Naive thymus-derived CD4-positive, alpha-beta T cell (primary cell): ENCODE measurements at regions not wholly inside any gene's neighbourhood (a gene's known extent, or its start where the extent isn't known, plus 50 kb on each side); places are given as distances from the start of the nearest gene placed in this dataset.

Source experiments
- ATAC-seq: fragments of 150-1000 bp; cut with Tn5 transposase; 2 replicates; pipeline ENCODE4 v1.10.0; 2021; ENCODE audit warnings: mild to moderate bottlenecking, moderate library complexity
- CTCF ChIA-PET: fragments of 350-600 bp; sonication (Branson Sonifier 250); formaldehyde crosslinking; loops from one replicate; lab custom pipeline; 2021; ENCODE audit warnings: antibody characterized with exemption; lab: Charles Lee
- POLR2A ChIA-PET: fragments of 350-600 bp; sonication (Branson Sonifier 250); formaldehyde crosslinking; loops from one replicate; lab custom pipeline; 2021; ENCODE audit warnings: antibody characterized with exemption, inconsistent platforms; lab: Charles Lee
- DNase-seq, 9 donors: peaks; one replicate each; pipeline versions ENCODE4 v3.0.0 to v3.0.0-alpha.2; 2020 to 2022; ENCODE audit warnings: mixed read lengths in 1 of 9
- H3K27ac ChIP-seq: one replicate; pipeline ENCODE4 v1.7.0; 2013; ENCODE audit warnings: mild to moderate bottlenecking, low read depth, low read length, moderate library complexity
- H3K27me3 ChIP-seq, 2 donors: one replicate each; pipeline ENCODE4 v1.7.0; 2013; ENCODE audit warnings: low read length in 2 of 2, mild to moderate bottlenecking in 2 of 2, moderate library complexity in 2 of 2; ENCODE audit not compliant: control insufficient read depth in 2 of 2, insufficient read depth in 2 of 2
- H3K36me3 ChIP-seq, 3 experiments: 1 replicate in 2 of 3; 2 replicates in 1 of 3; pipeline ENCODE4 v1.7.0; 2013; ENCODE audit warnings: low read length in 3 of 3, mild to moderate bottlenecking in 3 of 3, moderate library complexity in 1 of 3; ENCODE audit not compliant: insufficient read depth in 3 of 3, control insufficient read depth in 2 of 3
- H3K4me1 ChIP-seq, 2 donors: one replicate each; pipeline ENCODE4 v1.7.0; 2013; ENCODE audit warnings: low read length in 2 of 2, mild to moderate bottlenecking in 2 of 2, moderate library complexity in 1 of 2; ENCODE audit not compliant: control insufficient read depth in 2 of 2, insufficient read depth in 2 of 2
- H3K4me3 ChIP-seq: 2 replicates; pipeline ENCODE4 v1.7.0; 2013; ENCODE audit warnings: mild to moderate bottlenecking, low read length
- H3K9me3 ChIP-seq, 3 experiments: 1 replicate in 2 of 3; 2 replicates in 1 of 3; pipeline ENCODE4 v1.7.0; 2013; ENCODE audit warnings: low read length in 3 of 3; ENCODE audit not compliant: control insufficient read depth in 2 of 3
- H3K27ac Mint-ChIP-seq, 9 donors: one replicate each; pipeline ENCODE4 v1.8.0; 2020 to 2022; ENCODE audit warnings: mixed read lengths in 9 of 9, mild to moderate bottlenecking in 8 of 9, moderate library complexity in 5 of 9, inconsistent platforms in 2 of 9
- H3K27me3 Mint-ChIP-seq, 5 donors: one replicate each; pipeline ENCODE4 v1.8.0; 2021 to 2022; ENCODE audit warnings: mixed read lengths in 5 of 5, mild to moderate bottlenecking in 1 of 5
- H3K36me3 Mint-ChIP-seq, 5 donors: one replicate each; pipeline ENCODE4 v1.8.0; 2020 to 2022; ENCODE audit warnings: mixed read lengths in 5 of 5, mild to moderate bottlenecking in 3 of 5, inconsistent platforms in 1 of 5
- H3K4me1 Mint-ChIP-seq, 7 donors: one replicate each; pipeline ENCODE4 v1.8.0; 2020 to 2022; ENCODE audit warnings: mixed read lengths in 7 of 7, mild to moderate bottlenecking in 3 of 7, inconsistent platforms in 1 of 7
- H3K4me3 Mint-ChIP-seq, 10 donors: one replicate each; pipeline ENCODE4 v1.8.0; 2020 to 2022; ENCODE audit warnings: mild to moderate bottlenecking in 10 of 10, mixed read lengths in 10 of 10, moderate library complexity in 6 of 10, inconsistent platforms in 2 of 10
- H3K9me3 Mint-ChIP-seq, 11 donors: one replicate each; pipeline ENCODE4 v1.8.0; 2020 to 2022; ENCODE audit warnings: mixed read lengths in 11 of 11, mild to moderate bottlenecking in 4 of 11, inconsistent platforms in 1 of 11, moderate library complexity in 1 of 11
- intact Hi-C, 2 donors: fragments of 100-400 bp; cut with micrococcal nuclease; formaldehyde crosslinking; loops; one replicate each; pipeline ENCODE4 v1.15.1; 2023

DNA sequence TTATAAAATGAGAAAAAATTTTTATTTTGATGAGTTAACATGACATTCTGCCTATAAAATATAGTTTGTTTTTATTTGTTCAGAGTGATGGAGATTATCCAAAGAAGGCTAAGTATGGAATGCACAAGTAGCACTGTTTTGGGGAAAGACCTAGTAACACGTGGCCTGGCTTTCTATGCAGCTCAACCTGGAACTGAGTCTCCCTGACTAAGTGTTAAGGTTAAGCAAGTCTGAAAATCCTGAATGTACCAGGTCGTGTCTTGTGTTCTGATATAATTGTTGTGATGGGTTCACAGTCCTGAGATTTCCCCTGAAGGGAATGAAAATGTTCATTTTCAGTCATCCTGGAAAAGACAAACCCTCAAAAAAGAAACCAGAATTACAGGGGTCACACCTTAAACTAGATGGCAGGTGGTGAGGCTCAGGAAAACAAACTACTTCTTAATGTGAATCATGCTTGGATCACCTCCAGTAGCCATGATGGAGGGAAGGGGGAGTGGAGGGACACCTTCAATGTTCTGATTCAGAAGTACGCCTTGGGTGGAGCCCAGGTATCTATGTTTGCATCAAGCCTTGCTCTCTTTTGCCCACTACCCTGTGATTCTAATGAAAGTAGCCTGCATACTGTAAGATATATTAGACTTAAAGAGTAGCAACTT, 236.8 kb downstream of the ALX1 start:
- POLR2A ChIA-PET, result no interaction called here
- no peaks in the 10 kb centered on the region for H3K4me1 ChIP-seq
- CTCF ChIA-PET, result no interaction called here
- no peaks in the 10 kb centered on the region for H3K27me3 Mint-ChIP-seq
- no peaks in the 10 kb centered on the region for H3K4me1 Mint-ChIP-seq
- H3K27me3 ChIP-seq, result no peaks in the 10 kb centered on the region
- H3K27ac ChIP-seq, result no peak overlapping the region
- H3K27ac Mint-ChIP-seq, result no peak overlapping the region
- DNase-seq, result no peak
- no peaks in the 10 kb centered on the region for H3K9me3 ChIP-seq
- no peak overlapping the region for H3K4me3 ChIP-seq
- peaks cover 0 to 11% (median 0%) of the 10 kb centered on the region in 11 donors for H3K9me3 Mint-ChIP-seq
- H3K36me3 ChIP-seq, result no peaks in the 10 kb centered on the region
- no peaks in the 10 kb centered on the region for H3K36me3 Mint-ChIP-seq
- intact Hi-C loops, result no loop called here
- H3K4me3 Mint-ChIP-seq, result no peak overlapping the region
- no peak for ATAC-seq

DNA sequence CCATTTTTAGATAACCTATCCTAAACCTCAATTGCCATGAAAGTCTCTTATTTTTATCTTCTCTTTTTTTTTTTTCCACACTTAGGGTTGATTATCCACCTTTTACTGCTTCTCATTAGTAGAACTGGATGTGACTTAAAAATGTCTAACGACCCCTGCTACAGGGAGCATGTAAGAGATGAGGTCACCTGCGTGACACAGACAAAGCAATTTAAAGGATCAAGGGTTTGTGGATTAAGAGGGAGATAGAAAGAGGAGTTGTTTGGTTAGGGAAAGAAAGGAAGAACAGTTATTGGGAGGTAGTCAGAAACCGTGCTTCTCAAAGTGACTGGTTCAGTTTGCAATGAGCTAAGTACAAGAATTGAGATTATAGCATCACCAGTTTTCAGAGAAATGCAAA, 239.1 kb downstream of the ALX1 start:
- DNase-seq (no peak), ATAC-seq (no peak)
- no peak overlapping the region for H3K27ac ChIP-seq
- Mint-ChIP-seq H3K27ac (no peak overlapping the region), H3K4me1 (no peaks in the 10 kb centered on the region), H3K27me3 (no peaks in the 10 kb centered on the region), H3K36me3 (no peaks in the 10 kb centered on the region), H3K9me3 (peaks cover 0 to 13% (median 0%) of the 10 kb centered on the region in 11 donors), H3K4me3 (no peak overlapping the region)
- H3K27me3 ChIP-seq, result no peaks in the 10 kb centered on the region
- intact Hi-C loops, result no loop called here
- H3K36me3 ChIP-seq, result no peaks in the 10 kb centered on the region
- ChIA-PET POLR2A (no interaction called here), CTCF (no interaction called here)
- no peaks in the 10 kb centered on the region for H3K9me3 ChIP-seq
- no peak overlapping the region for H3K4me3 ChIP-seq
- H3K4me1 ChIP-seq, result no peaks in the 10 kb centered on the region

- Histone ChIP-seq H3K27ac (no peak overlapping the region), H3K27me3 (no peaks in the 10 kb centered on the region), H3K4me3 (no peak overlapping the region), H3K9me3 (no peaks in the 10 kb centered on the region), H3K36me3 (no peaks in the 10 kb centered on the region), H3K4me1 (no peaks in the 10 kb centered on the region)
- Mint-ChIP-seq H3K36me3 (no peaks in the 10 kb centered on the region), H3K27ac (no peak overlapping the region), H3K27me3 (no peaks in the 10 kb centered on the region), H3K9me3 (peaks cover 0 to 20% (median 0%) of the 10 kb centered on the region in 11 donors), H3K4me1 (no peaks in the 10 kb centered on the region), H3K4me3 (no peak overlapping the region)
- ATAC-seq (no peak), DNase-seq (no peak)
- POLR2A ChIA-PET, result no interaction called here
- CTCF ChIA-PET, result no interaction called here
- intact Hi-C loops, result no loop called here
Observed at GRCh38 chr12:85523197-85523596, 243.2 kb downstream of the ALX1 start.

GRCh38 chr12:85527192-85527591, 247.2 kb downstream of the ALX1 start:
- no peak overlapping the region for H3K27ac ChIP-seq
- no peak overlapping the region for H3K4me3 Mint-ChIP-seq

DNA sequence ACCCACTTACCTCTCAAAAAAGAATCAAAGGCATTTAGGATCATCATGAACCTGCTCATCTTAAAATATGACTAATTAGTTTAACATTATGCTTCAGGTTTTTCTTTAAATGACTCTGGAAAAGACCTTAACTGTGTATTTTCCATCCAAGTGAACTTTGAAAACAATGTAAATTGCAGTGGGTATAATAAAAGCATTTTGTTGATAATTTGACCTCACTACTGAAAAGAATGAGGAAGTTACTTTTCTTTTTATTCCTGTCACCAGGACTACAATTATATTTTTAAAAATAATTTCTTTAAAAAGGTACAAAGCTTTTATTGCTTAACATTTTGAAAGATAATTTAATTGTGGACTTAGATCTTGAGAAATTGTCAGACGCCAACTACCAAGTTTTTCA, 249.9 kb downstream of the ALX1 start:
- intact Hi-C loops, result no loop called here
- H3K4me3 Mint-ChIP-seq, result no peak overlapping the region
- Histone ChIP-seq H3K36me3 (no peaks in the 10 kb centered on the region), H3K27me3 (no peaks in the 10 kb centered on the region), H3K4me3 (no peak overlapping the region), H3K4me1 (no peaks in the 10 kb centered on the region), H3K27ac (no peak overlapping the region), H3K9me3 (no peaks in the 10 kb centered on the region)
- peaks cover 0 to 7% (median 2%) of the 10 kb centered on the region in 11 donors for H3K9me3 Mint-ChIP-seq
- no peaks in the 10 kb centered on the region for H3K27me3 Mint-ChIP-seq
- H3K4me1 Mint-ChIP-seq, result no peaks in the 10 kb centered on the region
- CTCF ChIA-PET, result interaction anchor here (0.6 kb wide), 1 partner anchor 359 kb away, joined by 4 read pairs; no protein-coding TSS in a partner anchor
- POLR2A ChIA-PET, result no interaction called here
- H3K27ac Mint-ChIP-seq, result no peak overlapping the region
- ATAC-seq (no peak), DNase-seq (no peak)
- peaks cover 0 to 3% (median 0%) of the 10 kb centered on the region in 5 donors for H3K36me3 Mint-ChIP-seq

More at GRCh38 chr12:85527192-85527591, 247.2 kb downstream of the ALX1 start:
- Mint-ChIP-seq H3K9me3 (peaks cover 0 to 8% (median 0%) of the 10 kb centered on the region in 11 donors), H3K36me3 (no peaks in the 10 kb centered on the region), H3K27ac (peak overlapping the region in 1 of 9 donors; percentile 29), H3K4me1 (no peaks in the 10 kb centered on the region), H3K27me3 (no peaks in the 10 kb centered on the region)
- ChIA-PET CTCF (no interaction called here), POLR2A (no interaction called here)
- H3K36me3 ChIP-seq, result no peaks in the 10 kb centered on the region
- no peak overlapping the region for H3K4me3 ChIP-seq
- ATAC-seq (no peak), DNase-seq (no peak)
- intact Hi-C loops, result no loop called here
- H3K27me3 ChIP-seq, result no peaks in the 10 kb centered on the region
- H3K9me3 ChIP-seq, result no peaks in the 10 kb centered on the region
- no peaks in the 10 kb centered on the region for H3K4me1 ChIP-seq

- H3K27ac Mint-ChIP-seq, result no peak overlapping the region
- ATAC-seq, result no peak
- H3K36me3 Mint-ChIP-seq, result peaks cover 0 to 3% (median 0%) of the 10 kb centered on the region in 5 donors
- Histone ChIP-seq H3K4me3 (no peak overlapping the region), H3K36me3 (no peaks in the 10 kb centered on the region), H3K27ac (no peak overlapping the region), H3K4me1 (no peaks in the 10 kb centered on the region), H3K27me3 (no peaks in the 10 kb centered on the region), H3K9me3 (no peaks in the 10 kb centered on the region)
- no peaks in the 10 kb centered on the region for H3K4me1 Mint-ChIP-seq
- peaks cover 0 to 5% (median 0%) of the 10 kb centered on the region in 11 donors for H3K9me3 Mint-ChIP-seq
- POLR2A ChIA-PET, result no interaction called here
- no peak for DNase-seq
- no peaks in the 10 kb centered on the region for H3K27me3 Mint-ChIP-seq
- no peak overlapping the region for H3K4me3 Mint-ChIP-seq
- intact Hi-C loops, result no loop called here
- CTCF ChIA-PET, result no interaction called here
Observed at GRCh38 chr12:85530456-85530855, 250.4 kb downstream of the ALX1 start.

DNA sequence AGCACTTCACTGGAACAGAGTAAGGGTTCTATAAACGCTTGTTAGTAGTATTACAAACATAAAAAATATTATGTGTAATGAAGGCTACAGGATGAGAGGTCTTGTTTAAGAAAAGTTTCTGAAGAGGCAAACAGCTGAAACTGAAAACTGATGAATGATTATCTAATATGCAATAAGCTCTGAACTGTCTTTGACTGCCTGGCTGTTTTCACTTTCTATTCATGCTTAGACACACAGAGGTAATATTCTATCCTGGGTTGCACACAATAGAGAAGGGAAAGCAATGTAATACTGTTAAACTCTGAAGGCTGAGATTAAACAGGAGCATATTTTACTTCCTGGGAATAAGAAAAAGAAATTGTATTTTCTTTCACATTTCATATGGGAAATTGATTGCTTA, 251.3 kb downstream of the ALX1 start:
- POLR2A ChIA-PET, result no interaction called here
- no peak overlapping the region for H3K4me3 Mint-ChIP-seq
- DNase-seq (no peak), ATAC-seq (no peak)
- intact Hi-C loops, result no loop called here
- H3K27ac ChIP-seq, result no peak overlapping the region
- H3K4me1 ChIP-seq, result no peaks in the 10 kb centered on the region
- H3K9me3 Mint-ChIP-seq, result peaks cover 0 to 4% (median 0%) of the 10 kb centered on the region in 11 donors
- no peak overlapping the region for H3K4me3 ChIP-seq
- H3K9me3 ChIP-seq, result no peaks in the 10 kb centered on the region
- H3K27ac Mint-ChIP-seq, result no peak overlapping the region
- H3K27me3 ChIP-seq, result no peaks in the 10 kb centered on the region
- H3K36me3 Mint-ChIP-seq, result peaks cover 0 to 3% (median 0%) of the 10 kb centered on the region in 5 donors
- H3K27me3 Mint-ChIP-seq, result no peaks in the 10 kb centered on the region
- no peaks in the 10 kb centered on the region for H3K36me3 ChIP-seq
- no peaks in the 10 kb centered on the region for H3K4me1 Mint-ChIP-seq
- CTCF ChIA-PET, result no interaction called here
